ENCODE measurements at regions not wholly inside any gene's neighbourhood (a gene's known extent, or its start where the extent isn't known, plus 50 kb on each side); places are given as distances from the start of the nearest gene placed in this dataset.
"Not testable (repeated sequence)": the region's sequence is repeated elsewhere in the genome, so short reads cannot be mapped to it uniquely, and the experiment has no call there.

GRCh38 chr7:106750773-106751172 is 89.8 kb upstream of the CCDC71L start:
- no peak for TF ChIP-seq CTCF (IDR thresholded peaks at IDR 0.05; ENCODE audit: insufficient read depth, missing control alignments)
- FAIRE-seq (no peak), DNase-seq (ENCODE audit: insufficient read length, low spot score) (no peak)

- FAIRE-seq, result no peak
- no peak for DNase-seq (ENCODE audit: insufficient read length, low spot score)
- no peak for TF ChIP-seq CTCF (IDR thresholded peaks at IDR 0.05; ENCODE audit: insufficient read depth, missing control alignments)
Observed at GRCh38 chr7:106752367-106752766, 91.4 kb upstream of the CCDC71L start.

- not testable (repeated sequence) for FAIRE-seq; DNase-seq (ENCODE audit: insufficient read length, low spot score)
Observed at GRCh38 chr7:106755024-106755423, 94.1 kb upstream of the CCDC71L start.

- FAIRE-seq, result no peak
Observed at GRCh38 chr7:106755641-106756040, 94.7 kb upstream of the CCDC71L start.

GRCh38 chr7:106756071-106756470 is 95.1 kb upstream of the CCDC71L start:
- no peak for DNase-seq (ENCODE audit: insufficient read length, low spot score)
- TF ChIP-seq CTCF (IDR thresholded peaks at IDR 0.05; ENCODE audit: insufficient read depth, missing control alignments), result no peak
- FAIRE-seq, result no peak

More at GRCh38 chr7:106755641-106756040, 94.7 kb upstream of the CCDC71L start:
- no peak for TF ChIP-seq CTCF (IDR thresholded peaks at IDR 0.05; ENCODE audit: insufficient read depth, missing control alignments)
- DNase-seq (ENCODE audit: insufficient read length, low spot score), result no peak

- FAIRE-seq, result no peak
- DNase-seq (ENCODE audit: insufficient read length, low spot score), result no peak
- TF ChIP-seq CTCF (IDR thresholded peaks at IDR 0.05; ENCODE audit: insufficient read depth, missing control alignments), result no peak
Observed at GRCh38 chr7:106756884-106757283, 95.9 kb upstream of the CCDC71L start.

GRCh38 chr7:106757846-106758245 is 96.9 kb upstream of the CCDC71L start:
- DNase-seq (ENCODE audit: insufficient read length, low spot score) (no peak), FAIRE-seq (no peak)
- no peak for TF ChIP-seq CTCF (IDR thresholded peaks at IDR 0.05; ENCODE audit: insufficient read depth, missing control alignments)

GRCh38 chr7:106762845-106763244 is 101.9 kb upstream of the CCDC71L start:
- not testable (repeated sequence) for DNase-seq (ENCODE audit: insufficient read length, low spot score); FAIRE-seq
